NCI-H2196 treated with DMSO at 0.1 percent for 48 hours (cell line): ENCODE measurements at regions not wholly inside any gene's neighbourhood (a gene's known extent, or its start where the extent isn't known, plus 50 kb on each side); places are given as distances from the start of the nearest gene placed in this dataset.

Experiments
- DNase-seq: peaks from one replicate; lab custom pipeline; 2025; ENCODE audit not compliant: unreplicated experiment; lab: John Stamatoyannopoulos, UW

- DNase-seq, result no peak
Observed at GRCh38 chr4:178480881-178481280, 1038.6 kb upstream of the AGA start.

GRCh38 chr4:178481564-178481963, 1039.3 kb upstream of the AGA start:
- no peak for DNase-seq

GRCh38 chr4:178523038-178523437, 1080.8 kb upstream of the AGA start:
- no peak for DNase-seq

GRCh38 chr4:178535939-178536579, 1093.8 kb upstream of the AGA start:
- no peak for DNase-seq

- no peak for DNase-seq
Observed at GRCh38 chr4:178553201-178553600, 1111.0 kb upstream of the AGA start.

- no peak for DNase-seq
Observed at GRCh38 chr4:178554352-178554751, 1112.1 kb upstream of the AGA start.

GRCh38 chr4:178556796-178557195, 1114.6 kb upstream of the AGA start:
- DNase-seq, result no peak

GRCh38 chr4:178577933-178578332, 1135.7 kb upstream of the AGA start:
- DNase-seq, result no peak

GRCh38 chr4:178595500-178596138, 1153.4 kb upstream of the AGA start:
- DNase-seq, result no peak

- DNase-seq, result no peak
Observed at GRCh38 chr4:178598672-178599071, 1156.4 kb upstream of the AGA start.

- DNase-seq, result no peak
Observed at GRCh38 chr4:178599521-178599920, 1157.3 kb upstream of the AGA start.

- no peak for DNase-seq
Observed at GRCh38 chr4:178602833-178603232, 1160.6 kb upstream of the AGA start.

- no peak for DNase-seq
Observed at GRCh38 chr4:178611062-178611461, 1168.8 kb upstream of the AGA start.

- DNase-seq, result no peak
Observed at GRCh38 chr4:178612733-178613132, 1170.5 kb upstream of the AGA start.

GRCh38 chr4:178632415-178632814, 1190.2 kb upstream of the AGA start:
- no peak for DNase-seq

GRCh38 chr4:178633263-178633662, 1191.0 kb upstream of the AGA start:
- DNase-seq, result no peak

GRCh38 chr4:178664621-178665020, 1222.4 kb upstream of the AGA start:
- DNase-seq, result no peak

GRCh38 chr4:178665916-178666315, 1223.7 kb upstream of the AGA start:
- no peak for DNase-seq

GRCh38 chr4:178671766-178672165, 1229.5 kb upstream of the AGA start:
- DNase-seq, result no peak

GRCh38 chr4:178672512-178672911, 1230.3 kb upstream of the AGA start:
- DNase-seq, result no peak

GRCh38 chr4:178681871-178682270, 1239.6 kb upstream of the AGA start:
- no peak for DNase-seq

- DNase-seq, result no peak
Observed at GRCh38 chr4:178689926-178690325, 1247.7 kb upstream of the AGA start.

- no peak for DNase-seq
Observed at GRCh38 chr4:178693816-178694215, 1251.6 kb upstream of the AGA start.
